ENCODE measurements at regions not wholly inside any gene's neighbourhood (a gene's known extent, or its start where the extent isn't known, plus 50 kb on each side); places are given as distances from the start of the nearest gene placed in this dataset.
"Not testable (repeated sequence)": the region's sequence is repeated elsewhere in the genome, so short reads cannot be mapped to it uniquely, and the experiment has no call there.

- CTCF ChIA-PET = no interaction called here
- Mint-ChIP-seq H3K9me3 (ENCODE audit: low read depth, unreplicated experiment) (peaks cover 2% of the 10 kb centered on the region), H3K27ac (ENCODE audit: unreplicated experiment) (no peak overlapping the region), H3K4me1 (ENCODE audit: low read depth, unreplicated experiment) (no peaks in the 10 kb centered on the region), H3K36me3 (ENCODE audit: insufficient read depth, unreplicated experiment) (no peaks in the 10 kb centered on the region), H3K27me3 (ENCODE audit: unreplicated experiment) (no peaks in the 10 kb centered on the region), H3K4me3 (ENCODE audit: low read depth, unreplicated experiment) (no peak overlapping the region)
- intact Hi-C loops (cut with micrococcal nuclease; ENCODE audit: unreplicated experiment) = loop anchor here (5.0 kb wide), 1 partner anchor 357 kb away; no protein-coding TSS in a partner anchor
- BruUV-seq (replicated peaks) = no TSS peak
- DNase-seq = no peak
- TF ChIP-seq CTCF (IDR thresholded peaks at IDR 0.05; ENCODE audit: unreplicated experiment) = no peak
These were observed 487.2 kb upstream of the NUDT12 start for GRCh38 chr5:104049752-104050151.

DNA sequence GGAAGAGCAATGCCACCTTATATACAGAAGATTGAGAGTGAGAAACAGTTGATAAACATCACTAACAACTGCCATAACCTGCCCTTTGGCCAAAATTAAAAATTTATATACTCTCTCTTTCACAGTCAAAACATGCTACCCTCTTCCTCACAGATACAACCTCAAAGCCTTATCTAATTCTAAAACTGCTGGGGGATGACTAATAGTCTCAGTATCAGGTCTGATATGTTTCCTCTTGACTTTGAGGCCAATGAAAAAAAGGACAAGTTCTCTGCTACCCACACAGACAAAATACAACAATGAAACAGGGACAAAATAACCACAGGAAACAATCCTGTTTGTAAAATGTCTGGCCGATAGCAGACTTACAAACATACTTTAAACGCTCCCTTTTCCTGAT is 485.6 kb upstream of the NUDT12 start:
- CTCF ChIA-PET = no interaction called here
- no peak overlapping the region for H3K27ac Mint-ChIP-seq (ENCODE audit: unreplicated experiment)
- no peaks in the 10 kb centered on the region for H3K4me1 Mint-ChIP-seq (ENCODE audit: low read depth, unreplicated experiment)
- H3K9me3 Mint-ChIP-seq (ENCODE audit: low read depth, unreplicated experiment) = peaks cover 4% of the 10 kb centered on the region
- no peak overlapping the region for H3K4me3 Mint-ChIP-seq (ENCODE audit: low read depth, unreplicated experiment)
- intact Hi-C loops (cut with micrococcal nuclease; ENCODE audit: unreplicated experiment) = no loop called here
- BruUV-seq (replicated peaks) = no TSS peak
- no peaks in the 10 kb centered on the region for H3K36me3 Mint-ChIP-seq (ENCODE audit: insufficient read depth, unreplicated experiment)
- no peak for DNase-seq
- TF ChIP-seq CTCF (IDR thresholded peaks at IDR 0.05; ENCODE audit: unreplicated experiment) = no peak
- H3K27me3 Mint-ChIP-seq (ENCODE audit: unreplicated experiment) = no peaks in the 10 kb centered on the region

DNA sequence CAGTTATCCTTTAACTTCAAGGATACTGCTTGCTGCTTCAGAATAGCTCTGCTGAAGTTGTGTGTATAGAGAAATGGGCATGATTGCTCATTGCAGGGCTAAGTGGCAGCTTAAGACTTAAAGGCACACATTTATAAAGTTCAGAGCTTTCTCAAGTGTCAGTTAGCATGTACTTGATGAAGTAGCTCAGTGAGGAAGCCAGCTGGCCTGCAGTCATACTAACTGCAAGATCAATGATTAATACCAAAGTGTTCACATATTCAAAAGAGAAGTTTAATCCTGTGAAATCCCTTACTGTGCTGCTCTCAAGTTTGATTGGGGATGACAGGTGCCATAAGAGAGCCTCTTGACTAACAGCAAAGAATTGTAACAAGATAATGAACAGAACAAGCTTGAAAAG is 483.4 kb upstream of the NUDT12 start:
- no peaks in the 10 kb centered on the region for H3K4me1 Mint-ChIP-seq (ENCODE audit: low read depth, unreplicated experiment)

GRCh38 chr5:104039871-104040270 is 477.3 kb upstream of the NUDT12 start:
- CTCF ChIA-PET; BruUV-seq (replicated peaks); intact Hi-C loops (cut with micrococcal nuclease; ENCODE audit: unreplicated experiment); H3K36me3 Mint-ChIP-seq (ENCODE audit: insufficient read depth, unreplicated experiment); H3K4me3 Mint-ChIP-seq (ENCODE audit: low read depth, unreplicated experiment); H3K9me3 Mint-ChIP-seq (ENCODE audit: low read depth, unreplicated experiment); DNase-seq; H3K4me1 Mint-ChIP-seq (ENCODE audit: low read depth, unreplicated experiment); H3K27me3 Mint-ChIP-seq (ENCODE audit: unreplicated experiment); H3K27ac Mint-ChIP-seq (ENCODE audit: unreplicated experiment): not testable (repeated sequence)

More for the DNA sequence above, 483.4 kb upstream of the NUDT12 start:
- BruUV-seq (replicated peaks) = no TSS peak
- Mint-ChIP-seq H3K27ac (ENCODE audit: unreplicated experiment) (no peak overlapping the region), H3K9me3 (ENCODE audit: low read depth, unreplicated experiment) (peaks cover 4% of the 10 kb centered on the region), H3K27me3 (ENCODE audit: unreplicated experiment) (no peaks in the 10 kb centered on the region), H3K4me3 (ENCODE audit: low read depth, unreplicated experiment) (no peak overlapping the region), H3K36me3 (ENCODE audit: insufficient read depth, unreplicated experiment) (no peaks in the 10 kb centered on the region)
- intact Hi-C loops (cut with micrococcal nuclease; ENCODE audit: unreplicated experiment) = no loop called here
- no peak for DNase-seq
- TF ChIP-seq CTCF (IDR thresholded peaks at IDR 0.05; ENCODE audit: unreplicated experiment) = no peak
- CTCF ChIA-PET = no interaction called here

DNA sequence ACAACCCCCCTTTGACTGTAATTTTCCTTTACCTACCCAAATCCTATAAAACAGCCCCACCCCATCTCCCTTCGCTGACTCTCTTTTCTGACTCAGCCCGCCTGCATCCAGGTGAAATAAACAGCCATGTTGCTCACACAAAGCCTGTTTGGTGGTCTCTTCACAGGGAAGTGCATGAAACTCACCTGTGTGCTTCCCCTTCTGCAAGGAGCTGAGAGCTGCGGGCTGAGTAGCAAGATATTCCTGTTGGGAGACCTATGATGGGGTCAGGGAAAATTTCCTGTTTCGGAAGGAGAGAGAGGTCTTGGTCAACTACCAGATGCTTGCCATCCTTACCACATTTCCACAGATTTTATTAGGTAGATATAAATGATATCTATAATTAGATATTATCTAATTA is 474.5 kb upstream of the NUDT12 start:
- H3K27me3 Mint-ChIP-seq (ENCODE audit: unreplicated experiment); H3K4me3 Mint-ChIP-seq (ENCODE audit: low read depth, unreplicated experiment); H3K4me1 Mint-ChIP-seq (ENCODE audit: low read depth, unreplicated experiment); intact Hi-C loops (cut with micrococcal nuclease; ENCODE audit: unreplicated experiment); H3K27ac Mint-ChIP-seq (ENCODE audit: unreplicated experiment); DNase-seq; H3K36me3 Mint-ChIP-seq (ENCODE audit: insufficient read depth, unreplicated experiment); CTCF ChIA-PET; H3K9me3 Mint-ChIP-seq (ENCODE audit: low read depth, unreplicated experiment); BruUV-seq (replicated peaks): not testable (repeated sequence)

DNA sequence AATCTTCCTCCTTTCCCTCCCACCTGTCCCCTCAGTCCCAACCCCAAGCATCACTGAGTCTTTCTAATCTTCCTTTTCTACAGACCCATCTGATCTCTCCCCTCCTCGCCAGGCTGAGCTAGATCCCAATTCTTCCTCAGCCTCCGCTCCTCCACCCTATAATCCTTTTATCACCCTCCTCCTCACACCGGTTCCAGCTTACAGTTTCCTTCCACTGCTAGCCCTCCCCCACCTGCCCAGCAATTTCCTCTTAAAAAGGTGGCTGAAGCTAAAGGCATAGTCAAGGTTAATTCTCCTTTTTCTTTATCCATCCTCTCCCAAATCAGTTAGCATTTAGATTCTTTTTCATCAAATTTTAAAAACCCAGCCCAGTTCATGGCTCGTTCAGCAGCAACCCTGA is 470.6 kb upstream of the NUDT12 start:
- H3K27me3 Mint-ChIP-seq (ENCODE audit: unreplicated experiment); H3K27ac Mint-ChIP-seq (ENCODE audit: unreplicated experiment); H3K4me1 Mint-ChIP-seq (ENCODE audit: low read depth, unreplicated experiment); DNase-seq; CTCF ChIA-PET; H3K9me3 Mint-ChIP-seq (ENCODE audit: low read depth, unreplicated experiment); intact Hi-C loops (cut with micrococcal nuclease; ENCODE audit: unreplicated experiment); BruUV-seq (replicated peaks); H3K36me3 Mint-ChIP-seq (ENCODE audit: insufficient read depth, unreplicated experiment); H3K4me3 Mint-ChIP-seq (ENCODE audit: low read depth, unreplicated experiment): not testable (repeated sequence)

All from Calu3 (cell line).